ENCODE measurements at regions not wholly inside any gene's neighbourhood (a gene's known extent, or its start where the extent isn't known, plus 50 kb on each side); places are given as distances from the start of the nearest gene placed in this dataset.

GRCh38 chr12:43028826-43029225 lies 439.3 kb upstream of the PRICKLE1 start:
- TF ChIP-seq POLR2AphosphoS5 (IDR thresholded peaks at IDR 0.05; ENCODE audit: borderline replicate concordance, low read depth, low read length) (no peak), EZH2 (IDR thresholded peaks at IDR 0.05) (no peak), FOXP2 (optimal IDR thresholded peaks at IDR 0.05; ENCODE audit: control extremely low read depth, extremely low read length, insufficient read depth) (no peak)

Measured in SK-N-MC (cell line).